ENCODE measurements at regions not wholly inside any gene's neighbourhood (a gene's known extent, or its start where the extent isn't known, plus 50 kb on each side); places are given as distances from the start of the nearest gene placed in this dataset.
"Not testable (repeated sequence)": the region's sequence is repeated elsewhere in the genome, so short reads cannot be mapped to it uniquely, and the experiment has no call there.

GRCh38 chr11:3476084-3476936 is 97.4 kb upstream of the ZNF195 start:
- TF ChIP-seq ZNF274 (IDR thresholded peaks at IDR 0.05; ENCODE audit: low read depth, low read length); SUZ12 (IDR thresholded peaks at IDR 0.05; ENCODE audit: extremely low read depth, insufficient read depth, insufficient read length): not testable (repeated sequence)

Data from NT2/D1 (cell line).